ENCODE measurements at regions not wholly inside any gene's neighbourhood (a gene's known extent, or its start where the extent isn't known, plus 50 kb on each side); places are given as distances from the start of the nearest gene placed in this dataset.

DNA sequence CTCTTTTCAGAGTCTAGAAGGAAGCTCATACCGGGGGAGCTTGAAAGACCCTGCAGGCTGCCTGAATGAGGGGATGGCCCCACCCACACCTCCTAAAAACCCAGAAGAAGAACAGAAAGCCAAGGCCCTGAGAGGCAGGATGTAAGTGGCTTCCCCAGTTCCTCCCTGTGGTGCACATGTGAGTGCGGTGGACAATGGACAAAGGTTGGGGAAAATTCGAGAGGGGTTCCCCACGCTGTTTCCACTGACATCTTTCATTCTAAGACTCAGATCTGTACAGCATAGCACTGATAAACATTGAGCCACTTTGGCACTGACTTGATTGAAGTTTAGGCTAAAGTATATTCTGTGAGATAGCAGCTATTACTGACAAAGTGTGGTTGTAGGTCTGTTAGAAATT is 79.5 kb upstream of the UMPS start:
- TF ChIP-seq, protein P1, sequence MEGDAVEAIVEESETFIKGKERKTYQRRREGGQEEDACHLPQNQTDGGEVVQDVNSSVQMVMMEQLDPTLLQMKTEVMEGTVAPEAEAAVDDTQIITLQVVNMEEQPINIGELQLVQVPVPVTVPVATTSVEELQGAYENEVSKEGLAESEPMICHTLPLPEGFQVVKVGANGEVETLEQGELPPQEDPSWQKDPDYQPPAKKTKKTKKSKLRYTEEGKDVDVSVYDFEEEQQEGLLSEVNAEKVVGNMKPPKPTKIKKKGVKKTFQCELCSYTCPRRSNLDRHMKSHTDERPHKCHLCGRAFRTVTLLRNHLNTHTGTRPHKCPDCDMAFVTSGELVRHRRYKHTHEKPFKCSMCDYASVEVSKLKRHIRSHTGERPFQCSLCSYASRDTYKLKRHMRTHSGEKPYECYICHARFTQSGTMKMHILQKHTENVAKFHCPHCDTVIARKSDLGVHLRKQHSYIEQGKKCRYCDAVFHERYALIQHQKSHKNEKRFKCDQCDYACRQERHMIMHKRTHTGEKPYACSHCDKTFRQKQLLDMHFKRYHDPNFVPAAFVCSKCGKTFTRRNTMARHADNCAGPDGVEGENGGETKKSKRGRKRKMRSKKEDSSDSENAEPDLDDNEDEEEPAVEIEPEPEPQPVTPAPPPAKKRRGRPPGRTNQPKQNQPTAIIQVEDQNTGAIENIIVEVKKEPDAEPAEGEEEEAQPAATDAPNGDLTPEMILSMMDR (IDR thresholded peaks at IDR 0.05) = no peak
- TF ChIP-seq POLR2A (IDR thresholded peaks at IDR 0.05) = no peak

Data from thyroid gland (tissue), 4 donors.